K562 (cell line): ENCODE measurements at regions not wholly inside any gene's neighbourhood (a gene's known extent, or its start where the extent isn't known, plus 50 kb on each side); places are given as distances from the start of the nearest gene placed in this dataset.

Source experiments
- GABPA ChIP-seq: fragments of 200-800 bp; sonication (Bioruptor generic); conservative IDR thresholded peaks from 2 replicates; pipeline ENCODE4 v1.6.1; 2016; ENCODE audit warnings: low read depth, missing genetic modification characterization, missing compliant biosample characterization
- JUN ChIP-seq, 2 experiments: sonication (generic) in 1 of 2; formaldehyde crosslinking in 1 of 2; IDR thresholded peaks; 2 replicates each; pipeline versions ENCODE4 v1.6.1 to v1.8.0; 2012 to 2022; ENCODE audit warnings: borderline replicate concordance in 2 of 2, mild to moderate bottlenecking in 2 of 2, improper control_type of control experiment in 1 of 2, low read depth in 1 of 2, low read length in 1 of 2, missing genetic modification reagents in 1 of 2
- KDM5B ChIP-seq: fragments of 200-600 bp; sonication (generic); IDR thresholded peaks from 2 replicates; pipeline ENCODE4 v1.6.1; 2012; ENCODE audit warnings: low read depth, mild to moderate bottlenecking, moderate library complexity, low read length, control low read depth, inconsistent platforms; ENCODE audit not compliant: insufficient replicate concordance
- POLR2AphosphoS5 ChIP-seq: IDR thresholded peaks from 2 replicates; pipeline ENCODE4 v1.6.1; 2011; ENCODE audit warnings: mild to moderate bottlenecking, low read depth, low read length, moderate library complexity; ENCODE audit not compliant: control insufficient read depth, insufficient read depth
- SETDB1 ChIP-seq: IDR thresholded peaks from one replicate; pipeline ENCODE4 v1.6.1; 2012; ENCODE audit warnings: low read length, control low read depth, inconsistent platforms
- SMC3 ChIP-seq: conservative IDR thresholded peaks from 2 replicates; pipeline ENCODE4 v1.6.1; 2011; ENCODE audit warnings: low read depth, low read length, improper control_type of control experiment; ENCODE audit not compliant: insufficient read depth
- TARDBP ChIP-seq: fragments of 450-650 bp; IDR thresholded peaks from 2 replicates; pipeline ENCODE4 v1.6.1; 2016
- TCF7L2 ChIP-seq: fragments of 150-350 bp; IDR thresholded peaks from 2 replicates; pipeline ENCODE4 v1.6.1; 2016; ENCODE audit warnings: low read depth, mild to moderate bottlenecking, low read length, moderate library complexity
- TF ChIP-seq, protein P1 (sequence below): fragments of 250-450 bp; sonication (Bioruptor Pico); IDR thresholded peaks from 2 replicates; pipeline ENCODE4 v1.5.0; 2020; ENCODE audit warnings: mild to moderate bottlenecking, borderline replicate concordance

DNA sequence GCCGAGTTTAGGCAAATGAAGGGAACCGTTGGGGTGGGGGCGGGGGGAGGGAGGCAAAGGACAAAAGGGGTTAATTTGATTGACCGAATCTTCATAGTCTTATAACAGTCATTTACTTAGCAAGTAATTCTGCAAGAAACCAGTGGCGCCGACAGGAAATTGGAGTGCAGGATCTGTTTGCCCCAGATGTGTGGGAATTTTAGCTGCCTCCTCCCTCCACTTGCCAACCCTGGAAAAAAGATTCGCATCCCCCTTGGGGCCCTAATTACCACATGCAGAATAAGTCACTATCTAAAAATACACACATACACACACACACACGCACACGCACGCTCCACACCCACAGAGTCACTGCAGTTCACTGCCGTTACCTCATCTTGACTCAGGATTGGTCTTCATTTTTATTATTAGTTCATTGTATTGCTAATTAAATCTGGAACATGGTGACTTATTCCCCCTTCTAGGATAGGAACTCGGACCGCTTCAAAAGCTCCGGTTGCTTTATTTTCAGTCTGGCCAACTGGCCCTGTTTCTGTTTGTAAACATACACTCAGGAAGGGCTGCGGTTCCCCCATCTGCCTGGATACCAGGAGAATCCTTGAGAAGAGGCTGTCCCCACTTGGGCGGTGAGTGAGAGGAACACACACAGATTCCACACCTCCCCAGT is 241.6 kb upstream of the SALL1 start:
- no peak for TF ChIP-seq GABPA
- TF ChIP-seq, protein P1, sequence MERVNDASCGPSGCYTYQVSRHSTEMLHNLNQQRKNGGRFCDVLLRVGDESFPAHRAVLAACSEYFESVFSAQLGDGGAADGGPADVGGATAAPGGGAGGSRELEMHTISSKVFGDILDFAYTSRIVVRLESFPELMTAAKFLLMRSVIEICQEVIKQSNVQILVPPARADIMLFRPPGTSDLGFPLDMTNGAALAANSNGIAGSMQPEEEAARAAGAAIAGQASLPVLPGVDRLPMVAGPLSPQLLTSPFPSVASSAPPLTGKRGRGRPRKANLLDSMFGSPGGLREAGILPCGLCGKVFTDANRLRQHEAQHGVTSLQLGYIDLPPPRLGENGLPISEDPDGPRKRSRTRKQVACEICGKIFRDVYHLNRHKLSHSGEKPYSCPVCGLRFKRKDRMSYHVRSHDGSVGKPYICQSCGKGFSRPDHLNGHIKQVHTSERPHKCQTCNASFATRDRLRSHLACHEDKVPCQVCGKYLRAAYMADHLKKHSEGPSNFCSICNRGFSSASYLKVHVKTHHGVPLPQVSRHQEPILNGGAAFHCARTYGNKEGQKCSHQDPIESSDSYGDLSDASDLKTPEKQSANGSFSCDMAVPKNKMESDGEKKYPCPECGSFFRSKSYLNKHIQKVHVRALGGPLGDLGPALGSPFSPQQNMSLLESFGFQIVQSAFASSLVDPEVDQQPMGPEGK (CRISPR knock-in tag) = no peak
- TF ChIP-seq KDM5B = no peak
- no peak for TF ChIP-seq SMC3
- TF ChIP-seq POLR2AphosphoS5 = no peak
- TF ChIP-seq JUN (IDR thresholded peaks at IDR 0.05; ENCODE audit: borderline replicate concordance, low read depth, low read length) = no peak
- no peak for TF ChIP-seq JUN (CRISPR knock-in tag; IDR thresholded peaks at IDR 0.05; ENCODE audit: borderline replicate concordance)
- TF ChIP-seq TARDBP = no peak
- TF ChIP-seq SETDB1 = no peak
- no peak for TF ChIP-seq TCF7L2
